ELR (cell line): ENCODE measurements at regions not wholly inside any gene's neighbourhood (a gene's known extent, or its start where the extent isn't known, plus 50 kb on each side); places are given as distances from the start of the nearest gene placed in this dataset.
"Not testable (repeated sequence)": the region's sequence is repeated elsewhere in the genome, so short reads cannot be mapped to it uniquely, and the experiment has no call there.

Experiments
- DNase-seq: peaks from one replicate; pipeline ENCODE4 v3.0.0-alpha.2; 2015; ENCODE audit warnings: low read depth

GRCh38 chr16:25434064-25434463 is 176.4 kb upstream of the ZKSCAN2 start:
- DNase-seq: no peak

DNA sequence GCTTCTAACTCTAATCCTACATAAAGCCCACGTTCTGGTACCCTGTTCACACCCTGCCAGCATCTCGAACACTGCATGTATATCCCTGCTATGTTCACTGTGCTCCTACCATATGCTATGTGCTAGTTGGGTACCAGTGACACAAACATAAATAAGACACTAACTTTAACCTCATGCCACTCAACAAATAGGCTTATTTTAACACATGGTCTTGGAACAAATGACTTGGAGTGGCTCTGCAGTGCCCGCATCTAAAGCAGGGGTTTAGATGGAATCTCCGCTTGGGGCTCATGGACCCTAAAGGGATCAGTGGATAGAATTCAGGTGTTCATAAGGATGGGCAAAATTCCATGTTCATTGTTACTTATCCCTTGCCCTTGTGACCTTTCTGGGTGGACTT is 175.7 kb upstream of the ZKSCAN2 start:
- no peak for DNase-seq

DNA sequence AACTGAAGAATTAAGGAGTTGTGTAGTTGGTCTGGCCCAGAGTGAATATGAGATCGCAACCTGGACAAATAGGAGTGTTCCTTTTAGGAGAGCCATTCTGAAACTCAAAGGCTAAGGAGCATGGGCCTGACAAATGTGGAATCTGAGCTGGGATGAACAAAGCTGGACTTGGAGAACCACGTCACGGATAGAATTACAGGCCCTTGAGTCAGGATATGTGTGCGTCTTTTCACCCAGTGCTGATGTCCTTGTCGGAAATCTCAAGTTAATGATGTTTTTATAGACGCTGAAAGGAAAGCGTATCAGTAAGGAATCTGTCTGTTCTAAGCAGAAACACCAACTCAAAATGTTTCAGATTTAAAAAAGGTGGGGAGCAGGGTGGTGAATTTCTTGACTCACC is 173.8 kb upstream of the ZKSCAN2 start:
- no peak for DNase-seq

DNA sequence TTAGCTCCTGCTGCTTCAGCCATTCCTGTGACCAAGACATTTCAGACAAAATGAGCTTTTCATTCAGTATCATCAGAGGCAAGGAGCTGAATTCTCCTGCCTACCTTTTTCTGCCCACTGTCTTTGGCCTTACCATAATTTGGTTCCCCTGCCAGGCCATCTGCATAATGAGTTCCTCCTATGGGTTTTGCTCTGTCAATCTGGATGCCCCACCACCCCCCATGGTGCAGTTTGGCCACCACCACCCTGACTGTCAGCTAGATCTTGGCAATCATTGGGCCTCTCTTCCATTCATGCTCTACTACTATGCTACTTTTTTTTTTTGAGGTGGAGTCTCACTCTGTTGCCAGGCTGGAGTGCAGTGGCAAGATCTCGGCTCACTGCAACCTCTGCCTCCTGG is 169.2 kb upstream of the ZKSCAN2 start:
- no peak for DNase-seq

DNA sequence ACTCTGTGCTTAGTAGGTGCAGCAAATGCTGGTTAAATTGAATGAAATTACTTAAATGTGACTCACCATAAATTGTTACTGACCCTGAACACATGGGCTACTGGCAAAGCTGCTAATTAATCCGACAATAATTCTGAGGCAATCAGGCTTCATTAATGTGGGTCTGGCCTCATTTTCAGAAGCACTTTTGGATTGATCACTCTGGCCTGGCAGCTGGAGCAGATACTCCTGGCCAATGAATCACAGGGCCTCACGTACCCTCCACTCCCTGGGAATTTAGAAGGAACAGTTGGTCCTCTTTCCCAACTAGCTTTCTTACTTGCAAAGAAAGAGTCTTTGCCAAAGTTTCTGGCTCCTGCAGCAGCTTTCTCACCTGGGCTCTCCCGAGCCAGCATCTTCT is 162.0 kb upstream of the ZKSCAN2 start:
- no peak for DNase-seq

DNA sequence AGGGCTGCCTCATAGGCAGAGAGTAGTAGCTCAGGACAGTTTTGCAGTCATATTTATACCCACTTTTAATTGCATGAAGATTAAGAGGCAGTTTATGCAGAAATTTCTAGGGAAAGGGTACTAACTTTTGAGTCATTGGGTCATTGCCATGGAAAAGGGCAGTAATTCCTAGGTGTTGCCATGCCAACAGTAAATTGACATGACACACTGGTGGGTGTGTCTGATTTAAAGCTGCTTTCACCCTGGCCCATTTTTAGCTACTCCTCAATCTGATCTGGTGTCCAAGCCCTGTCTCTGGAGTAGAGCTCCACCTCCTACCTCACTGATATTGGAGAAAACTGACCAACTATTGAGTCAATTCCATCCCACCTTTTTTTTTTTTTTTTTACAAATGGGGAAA is 161.5 kb upstream of the ZKSCAN2 start:
- DNase-seq: no peak

GRCh38 chr16:25416002-25416401 is 158.4 kb upstream of the ZKSCAN2 start:
- no peak for DNase-seq

DNA sequence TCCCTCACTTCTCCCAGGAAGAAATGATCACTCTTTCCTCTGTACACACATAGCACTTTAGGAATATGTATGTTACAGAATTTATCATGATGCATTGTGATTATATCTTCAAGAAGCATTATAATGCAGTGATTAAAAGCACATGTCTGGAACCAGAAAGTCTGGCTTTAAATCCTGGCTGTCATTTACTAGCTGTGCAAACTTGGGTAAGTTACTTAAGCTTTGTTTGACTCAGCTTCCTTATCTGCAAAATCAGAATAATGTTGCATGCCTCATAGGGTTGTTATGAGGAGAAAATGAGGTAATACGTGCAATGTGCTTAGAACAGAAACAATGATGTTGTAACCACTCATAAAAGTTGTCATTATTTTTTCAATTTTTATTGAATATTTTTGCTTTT is 156.3 kb upstream of the ZKSCAN2 start:
- peak; percentile 7 for DNase-seq

- DNase-seq: no peak
Measured at GRCh38 chr16:25413133-25413532, 155.5 kb upstream of the ZKSCAN2 start.

- DNase-seq: no peak
Measured at GRCh38 chr16:25411396-25412081, 153.9 kb upstream of the ZKSCAN2 start.

- no peak for DNase-seq
Measured at GRCh38 chr16:25403852-25404251, 146.2 kb upstream of the ZKSCAN2 start.

GRCh38 chr16:25395528-25395927 is 137.9 kb upstream of the ZKSCAN2 start:
- DNase-seq: no peak

GRCh38 chr16:25390761-25391160 is 133.1 kb upstream of the ZKSCAN2 start:
- no peak for DNase-seq

DNA sequence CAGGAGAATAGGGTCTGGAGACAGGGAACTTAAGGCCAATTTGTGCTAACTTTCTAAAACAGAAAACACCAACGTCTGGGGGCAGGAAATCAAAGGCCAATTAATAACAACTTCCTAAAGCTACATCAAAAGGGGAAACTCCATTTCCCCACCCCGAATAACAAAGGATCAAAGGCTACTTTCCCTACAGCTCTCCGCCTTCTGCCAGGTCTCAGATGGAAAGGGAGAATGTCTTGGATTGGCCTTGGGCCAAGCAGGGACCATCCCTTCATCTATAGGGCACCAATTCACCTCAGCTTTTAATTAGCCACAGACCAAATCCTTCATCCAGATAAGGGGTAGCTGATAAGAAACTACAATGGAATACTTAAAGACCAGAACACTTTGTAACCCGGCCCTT is 116.9 kb upstream of the ZKSCAN2 start:
- DNase-seq: no peak

- no peak for DNase-seq
Measured at GRCh38 chr16:25372716-25373115, 115.1 kb upstream of the ZKSCAN2 start.

DNA sequence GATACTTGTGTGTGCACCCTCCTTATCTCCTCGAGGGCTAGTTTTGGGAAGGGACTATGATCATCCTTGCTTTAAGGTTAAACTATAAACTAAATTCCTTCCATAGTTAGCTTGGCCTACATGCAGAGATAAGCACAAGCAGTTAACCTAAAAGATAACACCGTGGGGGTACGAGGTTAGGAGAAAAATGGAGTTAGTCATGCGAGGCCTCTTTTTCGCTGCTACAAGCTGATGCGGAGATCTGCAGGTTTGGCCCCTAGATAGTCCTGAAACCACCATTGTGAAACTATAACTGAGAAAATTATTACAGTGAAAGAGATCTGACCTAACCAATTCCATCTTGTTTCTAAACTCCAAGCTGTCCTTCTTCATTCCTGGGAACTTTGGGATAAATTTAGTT is 113.7 kb upstream of the ZKSCAN2 start:
- no peak for DNase-seq

- no peak for DNase-seq
Measured at GRCh38 chr16:25370541-25370940, 112.9 kb upstream of the ZKSCAN2 start.

GRCh38 chr16:25367773-25368524 is 110.3 kb upstream of the ZKSCAN2 start:
- DNase-seq: no peak

GRCh38 chr16:25366078-25366477 is 108.4 kb upstream of the ZKSCAN2 start:
- no peak for DNase-seq

- not testable (repeated sequence) for DNase-seq
Measured at GRCh38 chr16:25359516-25359915, 101.9 kb upstream of the ZKSCAN2 start.

DNA sequence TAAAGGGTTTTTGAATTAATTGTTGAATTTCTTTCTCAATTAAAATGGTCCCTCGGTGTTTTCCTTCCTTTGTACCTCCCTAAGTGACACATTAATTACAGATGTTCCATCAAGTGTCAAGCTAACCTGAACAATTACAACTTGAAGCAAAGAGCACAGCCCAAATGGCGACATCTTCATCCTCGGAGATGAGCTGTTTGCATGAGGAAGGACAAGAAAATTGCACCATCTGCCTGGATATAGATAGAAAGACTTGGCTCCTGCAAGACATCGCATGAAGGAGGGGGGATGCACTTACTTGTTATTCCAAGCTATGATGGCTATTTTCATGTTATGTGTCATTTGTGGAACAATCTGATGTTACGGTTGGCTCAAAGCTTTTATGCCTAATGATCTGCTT is 86.4 kb upstream of the ZKSCAN2 start:
- no peak for DNase-seq

DNA sequence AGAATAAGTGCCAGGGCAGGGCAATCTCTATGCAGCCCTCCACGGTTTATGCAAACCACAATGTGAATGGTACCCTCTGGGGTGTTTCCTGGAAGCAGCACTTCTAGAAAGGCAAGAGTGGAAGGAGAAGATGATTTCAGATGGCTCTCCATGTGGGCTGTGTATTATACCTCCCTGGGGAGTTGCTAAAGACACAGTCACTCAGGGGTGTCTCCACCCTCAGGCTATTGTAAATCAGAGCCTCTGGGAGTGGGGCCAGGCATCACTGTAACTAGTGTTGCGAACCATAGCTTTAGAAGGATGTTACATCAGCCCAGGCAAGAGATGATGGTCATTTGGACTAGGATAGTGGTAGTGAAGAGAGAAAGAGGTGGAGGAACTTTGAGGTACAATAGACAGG is 83.3 kb upstream of the ZKSCAN2 start:
- no peak for DNase-seq

GRCh38 chr16:25317732-25318316 is 60.2 kb upstream of the ZKSCAN2 start:
- DNase-seq: no peak

- no peak for DNase-seq
Measured at GRCh38 chr16:25311950-25312349, 54.3 kb upstream of the ZKSCAN2 start.
